ENCODE measurements at regions not wholly inside any gene's neighbourhood (a gene's known extent, or its start where the extent isn't known, plus 50 kb on each side); places are given as distances from the start of the nearest gene placed in this dataset.

- TF ChIP-seq EMX1 (CRISPR knock-in tag; IDR thresholded peaks at IDR 0.05) (no peak), NFYB (CRISPR knock-in tag; conservative IDR thresholded peaks at IDR 0.05; ENCODE audit: low read depth) (no peak), ELF4 (CRISPR knock-in tag; IDR thresholded peaks at IDR 0.05; ENCODE audit: low read depth) (no peak), MAX (CRISPR knock-in tag; IDR thresholded peaks at IDR 0.05) (no peak), ZBTB43 (CRISPR knock-in tag; IDR thresholded peaks at IDR 0.05) (no peak), NR1H2 (CRISPR knock-in tag; IDR thresholded peaks at IDR 0.05) (no peak), GRHL2 (CRISPR knock-in tag; IDR thresholded peaks at IDR 0.05; ENCODE audit: insufficient replicate concordance, severe bottlenecking) (no peak), FOXK1 (CRISPR knock-in tag; IDR thresholded peaks at IDR 0.05) (no peak), KAT7 (CRISPR knock-in tag; IDR thresholded peaks at IDR 0.05; ENCODE audit: borderline replicate concordance) (no peak), ZMAT4 (CRISPR knock-in tag; IDR thresholded peaks at IDR 0.05) (no peak), ZNF671 (CRISPR knock-in tag; IDR thresholded peaks at IDR 0.05) (no peak), CDX4 (CRISPR knock-in tag; IDR thresholded peaks at IDR 0.05; ENCODE audit: borderline replicate concordance) (no peak), NFE2L1 (CRISPR knock-in tag; IDR thresholded peaks at IDR 0.05) (no peak), ZNF219 (CRISPR knock-in tag; IDR thresholded peaks at IDR 0.05; ENCODE audit: borderline replicate concordance) (no peak), TEAD1 (CRISPR knock-in tag; IDR thresholded peaks at IDR 0.05) (no peak), ERG (CRISPR knock-in tag; IDR thresholded peaks at IDR 0.05) (no peak), ZNF396 (CRISPR knock-in tag; IDR thresholded peaks at IDR 0.05; ENCODE audit: borderline replicate concordance) (no peak), ATF2 (CRISPR knock-in tag; IDR thresholded peaks at IDR 0.05; ENCODE audit: borderline replicate concordance, low read depth) (no peak), ATF6 (CRISPR knock-in tag; IDR thresholded peaks at IDR 0.05) (no peak)
- ATAC-seq (no peak), DNase-seq (ENCODE audit: low spot score) (no peak)
- H3K4me1 Mint-ChIP-seq: peaks cover 3% of the 10 kb centered on the region; the same call in 1 of the 2 replicates
- peaks cover 9% of the 10 kb centered on the region; the same call in 1 of the 2 replicates for H3K9me3 Mint-ChIP-seq
- no peak overlapping the region; the same call in 1 of the 2 replicates for H3K27ac Mint-ChIP-seq
- ChIA-PET CTCF (no interaction called here), POLR2A (no interaction called here)
- no peaks in the 10 kb centered on the region for H3K36me3 Mint-ChIP-seq
- H3K27me3 Mint-ChIP-seq (ENCODE audit: low read depth): no peaks in the 10 kb centered on the region; the same call in 1 of the 2 replicates
- no peak overlapping the region for H3K4me3 Mint-ChIP-seq
Observed at GRCh38 chr6:104591573-104592334, 268.0 kb downstream of the HACE1 start.

Data from WTC11 (cell line).